SK-N-DZ (cell line): ENCODE measurements at regions not wholly inside any gene's neighbourhood (a gene's known extent, or its start where the extent isn't known, plus 50 kb on each side); places are given as distances from the start of the nearest gene placed in this dataset.
A peak's percentile ranks its signal among the peaks of the same experiment; 100 is the strongest.
"Not testable (repeated sequence)": the region's sequence is repeated elsewhere in the genome, so short reads cannot be mapped to it uniquely, and the experiment has no call there.

ENCODE experiments used
- DNase-seq: peaks from one replicate; pipeline ENCODE4 v3.0.0-alpha.2; 2015; ENCODE audit warnings: low spot score

- no peak for DNase-seq
Measured at GRCh38 chr1:55313903-55314302, 98.7 kb upstream of the USP24 start.

GRCh38 chr1:55311979-55312378 is 96.8 kb upstream of the USP24 start:
- DNase-seq = no peak

GRCh38 chr1:55311057-55311641 is 96.0 kb upstream of the USP24 start:
- peak; percentile 5 for DNase-seq

GRCh38 chr1:55310505-55310971 is 95.4 kb upstream of the USP24 start:
- no peak for DNase-seq

- DNase-seq = no peak
Measured at GRCh38 chr1:55309786-55310504, 94.8 kb upstream of the USP24 start.

GRCh38 chr1:55309053-55309452 is 93.9 kb upstream of the USP24 start:
- no peak for DNase-seq

- DNase-seq = no peak
Measured at GRCh38 chr1:55305735-55306134, 90.6 kb upstream of the USP24 start.

GRCh38 chr1:55304229-55304740 is 89.1 kb upstream of the USP24 start:
- DNase-seq = no peak

GRCh38 chr1:55302972-55303371 is 87.8 kb upstream of the USP24 start:
- no peak for DNase-seq

- no peak for DNase-seq
Measured at GRCh38 chr1:55301912-55302311, 86.7 kb upstream of the USP24 start.

- no peak for DNase-seq
Measured at GRCh38 chr1:55300975-55301374, 85.8 kb upstream of the USP24 start.

- no peak for DNase-seq
Measured at GRCh38 chr1:55298167-55298894, 83.2 kb upstream of the USP24 start.

GRCh38 chr1:55296247-55296646 is 81.1 kb upstream of the USP24 start:
- DNase-seq = not testable (repeated sequence)

GRCh38 chr1:55289614-55290013 is 74.5 kb upstream of the USP24 start:
- DNase-seq = no peak

GRCh38 chr1:55289042-55289441 is 73.9 kb upstream of the USP24 start:
- DNase-seq = no peak

- no peak for DNase-seq
Measured at GRCh38 chr1:55288245-55288644, 73.1 kb upstream of the USP24 start.

GRCh38 chr1:55287723-55288122 is 72.6 kb upstream of the USP24 start:
- DNase-seq = no peak

GRCh38 chr1:55286856-55287602 is 71.9 kb upstream of the USP24 start:
- no peak for DNase-seq

GRCh38 chr1:55285834-55286233 is 70.7 kb upstream of the USP24 start:
- DNase-seq = no peak

- DNase-seq = peak; percentile 22
Measured at GRCh38 chr1:55284856-55285255, 69.7 kb upstream of the USP24 start.

- DNase-seq = peak; percentile 17
Measured at GRCh38 chr1:55282058-55282457, 66.9 kb upstream of the USP24 start.

GRCh38 chr1:55280731-55281130 is 65.6 kb upstream of the USP24 start:
- DNase-seq = no peak
